KOPT-K1 (cell line): ENCODE measurements at regions not wholly inside any gene's neighbourhood (a gene's known extent, or its start where the extent isn't known, plus 50 kb on each side); places are given as distances from the start of the nearest gene placed in this dataset.

ENCODE experiments used
- H3K27ac ChIP-seq: fragments of 200-600 bp; sonication (generic); 2 replicates; pipeline ENCODE4 v1.5.1; 2016; ENCODE audit warnings: antibody characterized with exemption, mild to moderate bottlenecking, low read depth, low read length; ENCODE audit not compliant: poor library complexity, severe bottlenecking
- H3K36me3 ChIP-seq: fragments of 200-600 bp; sonication (generic); 2 replicates; pipeline ENCODE4 v1.5.1; 2017; ENCODE audit warnings: antibody characterized with exemption, mild to moderate bottlenecking, low read length, moderate library complexity; ENCODE audit not compliant: insufficient read depth
- H3K9me3 ChIP-seq: fragments of 200-600 bp; sonication (generic); 2 replicates; pipeline ENCODE4 v1.5.1; 2017; ENCODE audit warnings: antibody characterized with exemption, low read length, mild to moderate bottlenecking; ENCODE audit not compliant: insufficient read depth, poor library complexity, severe bottlenecking

- Histone ChIP-seq H3K27ac (no peak overlapping the region), H3K9me3 (no peaks in the 10 kb centered on the region), H3K36me3 (no peaks in the 10 kb centered on the region)
Measured at GRCh38 chr7:10257438-10257837, 716.2 kb upstream of the PHF14 start.

GRCh38 chr7:10266976-10267375 is 706.7 kb upstream of the PHF14 start:
- Histone ChIP-seq H3K9me3 (no peaks in the 10 kb centered on the region), H3K27ac (no peak overlapping the region), H3K36me3 (no peaks in the 10 kb centered on the region)

GRCh38 chr7:10268034-10268433 is 705.6 kb upstream of the PHF14 start:
- Histone ChIP-seq H3K36me3 (no peaks in the 10 kb centered on the region), H3K9me3 (no peaks in the 10 kb centered on the region), H3K27ac (no peak overlapping the region)

GRCh38 chr7:10282909-10283308 is 690.8 kb upstream of the PHF14 start:
- Histone ChIP-seq H3K36me3 (no peaks in the 10 kb centered on the region), H3K27ac (no peak overlapping the region), H3K9me3 (no peaks in the 10 kb centered on the region)

GRCh38 chr7:10284001-10284400 is 689.7 kb upstream of the PHF14 start:
- H3K9me3 ChIP-seq, result no peaks in the 10 kb centered on the region
- H3K36me3 ChIP-seq, result no peaks in the 10 kb centered on the region
- H3K27ac ChIP-seq, result no peak overlapping the region

GRCh38 chr7:10299384-10299783 is 674.3 kb upstream of the PHF14 start:
- H3K36me3 ChIP-seq, result no peaks in the 10 kb centered on the region
- H3K27ac ChIP-seq, result no peak overlapping the region
- H3K9me3 ChIP-seq, result no peaks in the 10 kb centered on the region

GRCh38 chr7:10300577-10300976 is 673.1 kb upstream of the PHF14 start:
- Histone ChIP-seq H3K9me3 (no peaks in the 10 kb centered on the region), H3K36me3 (no peaks in the 10 kb centered on the region), H3K27ac (no peak overlapping the region)

- H3K27ac ChIP-seq, result no peak overlapping the region
- H3K9me3 ChIP-seq, result no peaks in the 10 kb centered on the region
- H3K36me3 ChIP-seq, result no peaks in the 10 kb centered on the region
Measured at GRCh38 chr7:10308276-10308675, 665.4 kb upstream of the PHF14 start.

- Histone ChIP-seq H3K27ac (no peak overlapping the region), H3K36me3 (no peaks in the 10 kb centered on the region)
Measured at GRCh38 chr7:10312942-10313341, 660.7 kb upstream of the PHF14 start.

GRCh38 chr7:10315881-10316280 is 657.8 kb upstream of the PHF14 start:
- Histone ChIP-seq H3K27ac (no peak overlapping the region), H3K9me3 (no peaks in the 10 kb centered on the region), H3K36me3 (no peaks in the 10 kb centered on the region)

More at GRCh38 chr7:10312942-10313341, 660.7 kb upstream of the PHF14 start:
- no peaks in the 10 kb centered on the region for H3K9me3 ChIP-seq

GRCh38 chr7:10316488-10316887 is 657.2 kb upstream of the PHF14 start:
- no peaks in the 10 kb centered on the region for H3K9me3 ChIP-seq
- no peaks in the 10 kb centered on the region for H3K36me3 ChIP-seq
- no peak overlapping the region for H3K27ac ChIP-seq

- Histone ChIP-seq H3K27ac (no peak overlapping the region), H3K36me3 (no peaks in the 10 kb centered on the region), H3K9me3 (no peaks in the 10 kb centered on the region)
Measured at GRCh38 chr7:10325395-10325794, 648.3 kb upstream of the PHF14 start.

- H3K36me3 ChIP-seq, result no peaks in the 10 kb centered on the region
- H3K9me3 ChIP-seq, result no peaks in the 10 kb centered on the region
- H3K27ac ChIP-seq, result no peak overlapping the region
Measured at GRCh38 chr7:10343108-10343507, 630.6 kb upstream of the PHF14 start.

- H3K36me3 ChIP-seq, result no peaks in the 10 kb centered on the region
- H3K9me3 ChIP-seq, result no peaks in the 10 kb centered on the region
- H3K27ac ChIP-seq, result no peak overlapping the region
Measured at GRCh38 chr7:10346032-10346431, 627.6 kb upstream of the PHF14 start.

- no peaks in the 10 kb centered on the region for H3K9me3 ChIP-seq
- no peak overlapping the region for H3K27ac ChIP-seq
- no peaks in the 10 kb centered on the region for H3K36me3 ChIP-seq
Measured at GRCh38 chr7:10355816-10356215, 617.9 kb upstream of the PHF14 start.

GRCh38 chr7:10360050-10360449 is 613.6 kb upstream of the PHF14 start:
- Histone ChIP-seq H3K9me3 (no peaks in the 10 kb centered on the region), H3K36me3 (no peaks in the 10 kb centered on the region), H3K27ac (no peak overlapping the region)

- Histone ChIP-seq H3K9me3 (peaks cover 20% of the 10 kb centered on the region), H3K27ac (no peak overlapping the region), H3K36me3 (no peaks in the 10 kb centered on the region)
Measured at GRCh38 chr7:10401793-10402192, 571.9 kb upstream of the PHF14 start.
